Fibroblast of pulmonary artery (primary cell): ENCODE measurements at regions not wholly inside any gene's neighbourhood (a gene's known extent, or its start where the extent isn't known, plus 50 kb on each side); places are given as distances from the start of the nearest gene placed in this dataset.

Experiments
- DNase-seq: peaks from one replicate; pipeline ENCODE4 v3.0.0-alpha.2; 2010; ENCODE audit warnings: low read depth
- H3K4me3 ChIP-seq: replicated peaks from 2 replicates; pipeline ENCODE4 v1.5.1; 2011; ENCODE audit warnings: low read depth, mild to moderate bottlenecking, control low read depth, low read length, moderate library complexity
- TF ChIP-seq, protein P1 (sequence below): IDR thresholded peaks from 2 replicates; pipeline ENCODE4 v1.5.1; 2011; ENCODE audit warnings: mild to moderate bottlenecking, control low read depth, low read length, inconsistent platforms; ENCODE audit errors: missing control alignments

DNA sequence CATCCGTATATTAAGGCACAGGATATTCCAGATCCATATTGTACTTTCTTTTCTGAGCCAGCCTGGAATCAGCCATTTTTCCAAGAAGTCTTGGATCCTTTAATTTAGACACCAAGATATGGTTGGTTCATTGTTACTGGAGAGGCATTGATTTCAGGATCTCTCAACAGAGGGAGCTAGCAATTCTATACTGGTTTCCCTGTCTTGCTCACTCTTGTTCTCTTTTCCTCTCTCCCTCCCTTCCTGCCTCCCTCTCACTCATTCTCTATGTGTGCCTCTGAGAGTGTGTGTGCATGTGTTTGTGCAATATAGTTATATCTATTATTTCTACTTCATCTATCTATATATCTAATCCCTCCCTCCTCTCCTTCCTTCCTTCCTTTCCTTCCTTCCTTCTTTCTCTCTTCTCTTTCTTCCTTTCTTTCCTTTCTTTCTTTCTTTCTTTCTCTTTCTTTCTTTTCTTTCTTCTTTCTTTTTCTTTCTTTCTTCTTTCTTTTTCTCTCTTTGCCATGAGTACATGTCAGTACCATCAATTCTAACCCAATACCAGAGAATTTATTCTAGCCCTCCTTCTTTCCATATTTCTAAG is 299.1 kb downstream of the EPHA7 start:
- H3K4me3 ChIP-seq = no peak overlapping the region
- DNase-seq = no peak
- TF ChIP-seq, protein P1, sequence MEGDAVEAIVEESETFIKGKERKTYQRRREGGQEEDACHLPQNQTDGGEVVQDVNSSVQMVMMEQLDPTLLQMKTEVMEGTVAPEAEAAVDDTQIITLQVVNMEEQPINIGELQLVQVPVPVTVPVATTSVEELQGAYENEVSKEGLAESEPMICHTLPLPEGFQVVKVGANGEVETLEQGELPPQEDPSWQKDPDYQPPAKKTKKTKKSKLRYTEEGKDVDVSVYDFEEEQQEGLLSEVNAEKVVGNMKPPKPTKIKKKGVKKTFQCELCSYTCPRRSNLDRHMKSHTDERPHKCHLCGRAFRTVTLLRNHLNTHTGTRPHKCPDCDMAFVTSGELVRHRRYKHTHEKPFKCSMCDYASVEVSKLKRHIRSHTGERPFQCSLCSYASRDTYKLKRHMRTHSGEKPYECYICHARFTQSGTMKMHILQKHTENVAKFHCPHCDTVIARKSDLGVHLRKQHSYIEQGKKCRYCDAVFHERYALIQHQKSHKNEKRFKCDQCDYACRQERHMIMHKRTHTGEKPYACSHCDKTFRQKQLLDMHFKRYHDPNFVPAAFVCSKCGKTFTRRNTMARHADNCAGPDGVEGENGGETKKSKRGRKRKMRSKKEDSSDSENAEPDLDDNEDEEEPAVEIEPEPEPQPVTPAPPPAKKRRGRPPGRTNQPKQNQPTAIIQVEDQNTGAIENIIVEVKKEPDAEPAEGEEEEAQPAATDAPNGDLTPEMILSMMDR = no peak

DNA sequence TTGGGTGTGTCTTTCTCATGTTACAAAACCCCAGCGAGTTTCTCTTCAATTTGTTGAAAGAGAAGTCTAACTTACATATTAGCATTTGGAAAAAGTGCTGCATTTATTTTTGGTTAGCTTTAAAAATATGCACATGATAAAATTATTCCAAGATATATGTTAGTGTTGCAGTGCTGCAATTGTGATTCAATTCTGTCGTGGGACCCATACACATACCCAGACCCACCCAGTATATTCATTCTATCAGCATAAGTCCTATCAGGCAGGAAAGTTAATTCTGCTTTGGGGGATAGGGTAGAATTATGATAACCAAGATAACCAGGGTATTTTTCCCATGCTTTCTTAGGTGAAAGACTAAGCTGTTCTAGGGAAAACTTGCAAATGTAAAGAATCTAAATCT is 313.5 kb downstream of the EPHA7 start:
- no peak for DNase-seq
- H3K4me3 ChIP-seq = no peak overlapping the region
- TF ChIP-seq, protein P1 = no peak

DNA sequence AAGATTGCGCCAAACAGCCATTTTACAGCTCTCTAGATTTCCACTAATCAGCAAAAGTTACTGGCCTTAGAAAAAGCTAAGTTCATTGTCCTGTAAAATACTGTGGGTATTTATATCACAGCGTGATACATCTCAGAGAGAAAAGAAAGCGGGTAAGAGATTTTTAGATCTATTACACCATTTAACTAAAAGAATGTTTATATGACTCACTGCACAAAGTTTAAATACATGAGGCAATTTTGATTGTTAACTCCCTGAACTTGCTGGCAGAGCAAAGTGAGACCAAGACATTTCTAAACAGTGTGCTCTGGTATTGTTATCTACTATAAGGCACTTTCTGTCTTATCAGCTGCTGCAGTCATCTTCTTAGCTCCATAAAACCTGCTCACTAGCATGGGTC is 314.3 kb downstream of the EPHA7 start:
- no peak overlapping the region for H3K4me3 ChIP-seq
- peak; percentile 61 for DNase-seq
- TF ChIP-seq, protein P1 = no peak

DNA sequence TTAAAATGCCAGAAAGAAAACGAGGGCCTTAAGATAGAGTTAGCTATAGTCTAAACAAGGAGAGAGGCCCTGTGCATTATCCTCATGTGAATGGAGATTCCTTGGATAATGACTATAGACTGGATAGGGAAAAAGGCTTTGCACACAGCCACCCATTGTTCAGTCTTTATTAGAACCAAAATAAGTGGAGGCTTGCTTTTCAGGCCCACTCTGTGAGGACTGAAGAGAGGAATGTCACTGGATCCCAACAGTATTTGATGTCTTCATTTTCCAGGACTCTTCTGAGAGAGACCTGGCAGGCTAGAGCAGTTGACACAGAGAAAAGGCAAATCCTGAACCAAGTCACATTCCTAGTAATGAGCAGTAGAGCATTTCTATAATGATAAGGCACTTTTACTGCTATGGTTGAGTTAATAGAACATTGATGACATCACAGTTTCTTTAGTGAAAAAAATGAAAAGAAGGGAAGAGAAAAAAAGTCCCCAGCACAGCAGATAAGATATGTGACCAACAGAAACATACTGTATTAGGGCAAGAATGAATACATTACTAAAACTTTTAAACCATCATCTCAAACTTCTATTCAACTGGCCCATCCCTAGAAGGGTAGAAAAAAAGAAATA is 315.1 kb downstream of the EPHA7 start:
- TF ChIP-seq, protein P1 = no peak

DNA sequence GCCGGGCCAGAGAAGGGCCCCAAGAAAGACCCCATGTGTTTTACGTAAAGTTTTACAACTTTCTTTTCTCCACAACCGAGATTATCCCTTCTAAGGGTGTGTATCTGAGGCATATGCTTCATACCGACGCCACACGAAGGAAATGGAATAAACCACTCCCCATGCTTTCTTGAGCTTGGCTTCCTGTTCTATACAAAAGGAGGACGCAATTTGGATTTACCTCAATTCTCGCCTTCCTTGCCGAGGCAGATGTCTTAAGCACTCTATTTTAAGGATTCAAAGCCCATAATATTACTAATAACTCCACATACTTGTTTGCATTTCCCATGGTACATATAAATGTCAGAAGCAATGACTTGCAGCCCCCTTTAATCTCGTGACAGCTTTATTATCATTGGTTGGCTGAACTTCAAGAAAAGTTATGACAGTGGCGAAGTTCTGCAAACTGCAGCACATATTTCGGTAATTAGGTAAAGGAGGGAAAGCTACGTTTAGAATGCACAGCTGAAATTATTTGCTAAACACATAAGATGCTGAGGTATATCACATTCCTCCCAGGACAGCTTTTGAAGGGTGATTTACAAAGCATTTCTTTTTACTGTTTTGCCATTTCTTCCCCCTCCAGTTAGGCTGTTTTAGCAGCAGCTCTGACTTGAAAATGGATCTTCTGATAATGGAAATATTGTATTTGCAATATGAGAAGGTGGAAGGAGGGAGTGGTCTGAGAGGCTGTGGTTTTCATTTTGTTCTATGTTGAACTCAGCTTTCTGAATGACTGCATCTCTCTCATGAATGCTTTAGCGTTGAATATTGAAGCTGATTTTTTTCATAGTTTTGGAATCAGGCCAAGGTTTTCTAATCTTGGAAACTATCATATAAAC is 330.5 kb downstream of the EPHA7 start:
- peak; percentile 12 for DNase-seq
- TF ChIP-seq, protein P1 = no peak
- no peak overlapping the region for H3K4me3 ChIP-seq

More for the DNA sequence above, 315.1 kb downstream of the EPHA7 start:
- peak; percentile 0 for DNase-seq
- H3K4me3 ChIP-seq = no peak overlapping the region

DNA sequence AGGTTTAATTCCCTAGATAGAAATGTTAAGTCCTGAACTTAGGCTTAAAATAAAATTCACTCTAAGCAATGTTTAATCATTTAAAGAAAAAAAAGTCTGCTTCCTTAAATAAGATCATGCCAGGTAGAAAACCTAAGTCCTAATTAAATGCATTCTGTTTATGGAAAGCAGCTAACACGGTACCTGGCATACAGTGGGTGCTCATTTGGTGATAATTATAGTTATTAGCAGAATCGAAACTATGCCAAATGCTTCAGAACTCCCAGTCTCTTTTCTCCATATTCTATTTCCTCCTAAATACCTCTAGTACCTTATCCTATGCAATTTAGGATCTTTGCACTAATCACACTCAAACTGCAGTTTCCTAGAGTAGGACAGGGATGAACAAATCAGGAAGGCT is 331.8 kb downstream of the EPHA7 start:
- H3K4me3 ChIP-seq = no peak overlapping the region
- DNase-seq = no peak
- TF ChIP-seq, protein P1 = no peak
